ENCODE measurements at regions not wholly inside any gene's neighbourhood (a gene's known extent, or its start where the extent isn't known, plus 50 kb on each side); places are given as distances from the start of the nearest gene placed in this dataset.

DNA sequence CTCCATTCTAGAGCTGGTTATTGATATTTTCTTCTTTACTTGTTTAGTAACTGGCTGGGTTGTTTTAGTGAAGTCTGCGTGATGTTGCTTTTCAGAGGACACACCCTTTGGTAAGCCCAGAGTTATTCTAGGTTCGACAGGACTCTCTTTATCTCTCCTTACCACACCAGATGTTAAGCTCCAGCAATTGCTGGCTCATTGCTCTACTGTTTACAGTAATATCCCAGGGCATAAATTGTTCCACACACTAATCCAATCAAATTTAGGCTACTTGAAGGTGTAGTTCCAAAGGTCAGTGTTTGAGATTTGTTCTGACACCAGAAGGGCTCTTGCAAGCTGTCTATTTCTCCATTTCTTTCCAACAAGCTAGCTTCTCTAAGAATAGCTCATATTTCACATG is 506.6 kb downstream of the NR4A2 start:
- H3K4me3 ChIP-seq (ENCODE audit: low read depth, low read length) = no peak overlapping the region

DNA sequence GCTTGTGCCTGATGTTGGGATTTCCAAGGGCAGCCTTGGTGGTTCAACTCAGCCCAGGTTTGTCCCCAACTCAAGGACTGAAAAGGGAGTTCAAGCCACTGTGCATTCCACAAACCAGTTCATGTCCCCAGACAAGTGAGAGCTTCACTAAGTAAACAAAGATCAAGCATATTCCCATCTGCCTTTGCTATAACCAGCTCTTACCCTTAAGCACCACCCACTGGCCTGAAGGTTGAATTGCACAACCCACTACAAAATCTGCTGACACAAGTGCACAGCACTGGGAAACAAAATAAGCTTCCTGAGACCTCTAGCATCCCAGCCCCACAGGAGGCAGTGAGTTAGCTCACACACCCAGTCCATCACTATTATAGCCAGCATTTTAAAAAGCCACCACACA is 516.7 kb downstream of the NR4A2 start:
- no peak overlapping the region for H3K4me3 ChIP-seq (ENCODE audit: low read depth, low read length)

DNA sequence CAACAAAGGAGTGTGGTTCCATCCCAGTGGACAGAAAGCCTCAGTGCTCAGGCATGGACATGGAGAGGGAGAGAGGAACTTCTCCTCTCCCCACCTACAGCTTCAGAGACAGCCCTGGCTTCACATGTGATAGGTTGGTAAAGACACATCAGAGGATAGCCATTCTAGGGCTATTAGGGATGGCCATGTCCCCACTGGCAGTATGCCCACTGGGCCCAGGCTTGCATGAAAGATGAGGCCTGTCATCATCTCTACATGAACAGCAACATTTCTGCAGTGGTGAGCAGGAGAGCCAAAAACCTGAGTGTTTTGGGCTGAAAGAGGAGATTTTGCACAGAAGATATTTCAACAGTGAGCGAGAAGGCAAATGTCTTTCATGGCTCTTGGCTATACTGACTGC is 517.2 kb downstream of the NR4A2 start:
- no peak overlapping the region for H3K4me3 ChIP-seq (ENCODE audit: low read depth, low read length)

DNA sequence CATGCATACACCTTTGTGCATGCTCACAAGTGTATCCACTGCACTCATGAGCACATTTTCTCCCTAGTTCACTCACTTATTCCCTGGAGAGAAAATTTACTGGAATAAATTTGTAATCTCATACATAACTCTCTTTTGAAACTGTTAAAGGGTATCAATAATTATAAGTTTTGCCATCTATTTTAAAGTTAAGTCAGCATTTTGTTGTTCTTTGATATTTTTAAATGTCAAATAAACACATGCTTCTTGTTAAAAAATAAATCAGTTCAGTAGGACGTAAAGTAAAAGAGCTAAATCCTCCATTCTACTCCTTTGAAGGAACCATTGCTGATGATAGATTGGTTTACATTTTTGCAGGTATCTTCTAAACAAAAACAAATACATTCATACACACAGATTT is 522.1 kb downstream of the NR4A2 start:
- no peak overlapping the region for H3K4me3 ChIP-seq (ENCODE audit: low read depth, low read length)

GRCh38 chr2:155802888-155803287 is 529.6 kb downstream of the NR4A2 start:
- no peak overlapping the region for H3K4me3 ChIP-seq (ENCODE audit: low read depth, low read length)

DNA sequence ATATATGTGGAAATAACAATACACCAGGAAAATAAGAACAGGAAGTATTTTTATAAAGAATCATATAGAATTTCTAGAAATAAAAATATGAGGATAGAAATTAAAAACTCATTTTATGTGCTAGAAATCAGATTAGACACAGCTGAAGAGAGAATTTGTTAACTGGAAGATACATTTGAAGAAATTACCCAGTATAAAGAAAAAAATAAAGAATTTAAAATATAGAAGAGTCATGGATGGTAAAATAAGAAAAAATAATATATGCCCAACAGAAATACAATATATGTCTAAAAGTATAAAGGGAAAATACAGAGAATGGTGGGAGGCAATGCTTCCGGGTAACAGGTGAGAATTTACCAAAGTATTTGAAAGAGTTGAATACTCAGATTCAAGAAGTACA is 539.9 kb downstream of the NR4A2 start:
- no peak overlapping the region for H3K4me3 ChIP-seq (ENCODE audit: low read depth, low read length)

GRCh38 chr2:155770516-155770915 is 562.0 kb downstream of the NR4A2 start:
- no peak overlapping the region for H3K4me3 ChIP-seq (ENCODE audit: low read depth, low read length)

DNA sequence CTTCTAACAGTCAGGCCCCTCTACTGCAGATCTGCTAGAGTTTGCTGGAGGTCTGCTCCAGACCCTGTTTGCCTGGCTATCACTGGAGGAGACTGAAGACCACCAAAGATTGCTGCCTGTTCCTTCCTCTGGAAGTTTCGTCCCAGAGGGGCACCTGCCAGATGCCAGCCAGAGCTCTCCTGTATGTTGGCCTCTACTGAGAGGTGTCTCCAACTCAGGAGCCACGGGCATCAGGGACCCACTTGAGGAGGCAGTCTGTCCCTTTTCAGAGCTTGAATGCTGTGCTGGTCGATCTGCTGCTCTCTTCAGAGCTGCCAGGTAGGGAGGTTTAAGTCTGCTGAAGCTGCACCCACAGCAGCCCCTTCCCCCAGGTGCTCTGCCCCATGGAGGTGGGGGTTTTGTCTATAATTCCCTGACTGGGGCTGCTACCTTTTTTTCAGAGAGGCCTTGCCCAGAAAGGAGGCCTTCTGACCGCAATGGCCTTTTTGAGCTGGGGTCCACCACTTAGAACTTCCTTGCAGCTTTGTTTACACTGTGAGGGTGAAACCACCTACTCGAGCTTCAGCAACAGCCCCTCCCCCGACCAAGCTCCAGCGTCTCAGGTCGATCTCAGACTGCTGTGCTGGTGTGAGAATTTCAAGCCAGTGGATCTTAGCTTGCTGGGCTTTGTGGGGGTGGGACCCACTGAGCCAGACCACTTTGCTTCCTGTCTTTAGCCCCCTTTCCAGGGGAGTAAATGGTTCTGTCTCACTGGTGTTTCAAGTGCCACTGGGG is 566.0 kb downstream of the NR4A2 start:
- H3K4me3 ChIP-seq (ENCODE audit: low read depth, low read length) = no peak overlapping the region

GRCh38 chr2:155755481-155755880 is 577.0 kb downstream of the NR4A2 start:
- H3K4me3 ChIP-seq (ENCODE audit: low read depth, low read length) = no peak overlapping the region

GRCh38 chr2:155748131-155748530 is 584.4 kb downstream of the NR4A2 start:
- no peak overlapping the region for H3K4me3 ChIP-seq (ENCODE audit: low read depth, low read length)

DNA sequence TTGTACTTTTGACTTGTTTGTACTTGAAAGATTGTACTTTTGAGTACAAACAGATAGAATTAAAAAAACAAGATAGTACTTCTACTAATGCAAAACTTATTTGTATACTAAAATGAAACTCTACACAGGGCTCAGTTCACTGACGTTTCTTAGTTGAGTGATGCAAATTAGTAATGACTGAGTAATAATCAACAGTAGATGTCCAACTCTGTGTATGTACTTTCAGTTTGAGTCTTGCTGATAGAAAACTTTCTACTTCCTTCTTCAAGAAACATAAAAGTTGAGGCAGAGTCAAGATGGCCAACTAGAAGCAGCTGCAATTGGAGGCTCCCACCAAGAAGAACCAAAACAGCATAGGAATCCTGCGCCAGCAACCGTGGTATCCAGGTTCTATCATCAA is 585.0 kb downstream of the NR4A2 start:
- H3K4me3 ChIP-seq (ENCODE audit: low read depth, low read length) = no peak overlapping the region

DNA sequence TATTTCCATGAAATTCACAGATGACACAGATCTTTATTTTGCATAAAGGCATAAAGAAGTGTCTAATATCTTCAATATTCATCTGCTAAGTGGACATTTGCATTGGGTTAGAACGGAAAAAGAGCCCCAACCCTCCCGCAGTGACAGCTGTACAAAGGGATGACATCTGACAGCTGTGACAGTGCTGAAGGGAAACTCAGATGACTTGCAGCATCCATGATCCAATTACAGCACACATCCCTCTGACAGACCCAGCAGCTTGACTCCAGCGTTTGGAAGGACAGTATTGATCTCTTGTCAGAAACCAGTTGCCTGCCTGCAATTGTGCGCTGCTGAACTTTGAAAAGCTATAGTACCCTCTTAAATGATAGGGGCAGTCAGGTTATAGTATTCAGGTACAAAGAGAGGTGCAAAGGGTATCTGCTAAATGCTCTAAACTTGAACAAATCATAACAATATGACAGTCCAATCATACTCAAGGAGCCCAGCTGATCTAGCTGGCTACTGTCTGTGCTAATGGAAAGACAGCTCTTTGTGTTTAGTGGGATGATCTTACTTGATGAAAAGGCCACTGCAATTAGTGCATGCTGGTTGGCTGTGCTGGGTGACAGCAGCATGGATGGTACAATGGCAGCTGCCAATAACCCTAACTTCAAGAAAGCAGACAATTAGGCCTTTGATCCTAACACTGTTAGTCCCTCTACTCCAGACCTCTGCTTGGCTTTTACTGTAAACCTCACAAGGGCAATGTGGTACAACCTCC is 599.2 kb downstream of the NR4A2 start:
- no peak overlapping the region for H3K4me3 ChIP-seq (ENCODE audit: low read depth, low read length)

- no peak overlapping the region for H3K4me3 ChIP-seq (ENCODE audit: low read depth, low read length)
Measured at GRCh38 chr2:155730804-155731203, 601.7 kb downstream of the NR4A2 start.

GRCh38 chr2:155727187-155727895 is 605.2 kb downstream of the NR4A2 start:
- no peak overlapping the region for H3K4me3 ChIP-seq (ENCODE audit: low read depth, low read length)

GRCh38 chr2:155722290-155722689 is 610.2 kb downstream of the NR4A2 start:
- no peak overlapping the region for H3K4me3 ChIP-seq (ENCODE audit: low read depth, low read length)

DNA sequence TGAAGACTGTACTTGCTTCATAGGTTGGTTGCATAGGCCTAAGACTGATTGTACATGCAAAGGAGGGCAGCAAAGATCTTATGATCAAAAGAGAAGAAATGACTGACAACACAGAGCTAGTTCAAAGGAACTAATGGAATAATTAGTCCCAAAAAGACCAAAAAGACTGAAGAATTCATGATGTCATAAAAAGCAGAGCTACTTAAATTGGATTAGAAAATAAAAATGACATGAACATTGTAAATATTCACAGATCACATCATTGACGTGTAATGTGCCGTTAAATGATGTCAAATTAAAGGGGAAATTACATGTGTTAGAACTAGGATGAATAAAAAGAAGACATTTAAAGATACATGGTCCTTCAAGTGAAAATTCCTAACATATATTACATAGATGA is 616.8 kb downstream of the NR4A2 start:
- H3K4me3 ChIP-seq (ENCODE audit: low read depth, low read length) = no peak overlapping the region

DNA sequence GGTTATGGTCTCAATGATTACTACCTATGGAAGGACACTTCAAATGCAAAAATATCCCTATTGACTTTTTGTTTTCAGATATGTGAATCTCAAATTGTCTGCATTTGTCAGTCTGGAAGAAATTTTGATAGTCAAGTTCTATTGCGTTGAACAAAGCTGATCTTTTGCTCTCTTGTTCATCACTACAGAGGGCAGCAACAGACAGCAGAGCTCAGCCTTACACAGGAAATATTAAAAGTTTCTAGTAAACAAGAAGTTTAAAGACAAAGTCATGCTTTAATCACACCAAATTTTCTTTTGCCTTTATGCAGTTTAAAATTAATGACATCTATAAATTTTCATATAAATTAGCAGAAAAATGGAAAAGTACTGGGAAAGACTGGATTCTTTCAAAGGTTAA is 617.5 kb downstream of the NR4A2 start:
- no peak overlapping the region for H3K4me3 ChIP-seq (ENCODE audit: low read depth, low read length)

GRCh38 chr2:155708071-155708470 is 624.5 kb downstream of the NR4A2 start:
- no peak overlapping the region for H3K4me3 ChIP-seq (ENCODE audit: low read depth, low read length)

DNA sequence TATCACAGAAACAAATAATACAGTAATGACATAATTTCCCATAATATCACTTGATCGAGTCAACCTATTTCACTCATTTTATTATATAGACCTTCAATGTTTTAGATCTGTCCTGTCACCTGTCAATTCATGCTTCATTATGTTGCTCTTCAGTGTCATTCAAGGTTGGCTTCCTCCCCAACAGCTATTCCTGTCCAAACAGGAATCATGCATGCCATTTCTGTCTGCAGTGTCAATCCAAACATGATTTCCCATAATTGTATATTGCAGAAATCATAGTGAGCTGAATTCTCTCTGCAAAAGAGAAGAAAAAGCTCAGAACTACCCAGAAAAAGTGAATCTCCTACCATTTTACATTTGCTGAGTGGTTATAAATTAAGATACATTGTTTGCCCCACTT is 628.6 kb downstream of the NR4A2 start:
- no peak overlapping the region for H3K4me3 ChIP-seq (ENCODE audit: low read depth, low read length)

DNA sequence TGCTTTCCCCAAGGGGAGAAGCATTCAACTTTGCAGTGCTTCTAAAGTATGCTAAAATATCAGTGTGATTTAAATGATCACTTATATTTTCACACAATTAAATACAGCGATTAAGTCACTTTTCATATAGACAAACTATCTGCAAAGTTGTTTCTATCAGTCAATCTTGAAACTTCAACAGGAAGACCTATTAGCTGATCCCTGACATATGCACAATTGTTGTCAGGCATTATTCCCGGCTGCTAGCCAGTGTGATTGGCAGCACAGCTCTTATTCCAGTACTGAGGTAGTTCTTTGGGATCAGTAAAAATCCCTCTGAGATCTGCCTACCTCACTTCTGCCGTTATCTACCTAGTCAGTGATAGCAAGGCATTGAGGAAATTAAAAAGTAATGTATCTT is 629.5 kb downstream of the NR4A2 start:
- no peak overlapping the region for H3K4me3 ChIP-seq (ENCODE audit: low read depth, low read length)

GRCh38 chr2:155701721-155702120 is 630.8 kb downstream of the NR4A2 start:
- no peak overlapping the region for H3K4me3 ChIP-seq (ENCODE audit: low read depth, low read length)

- no peak overlapping the region for H3K4me3 ChIP-seq (ENCODE audit: low read depth, low read length)
Measured at GRCh38 chr2:155696571-155696970, 636.0 kb downstream of the NR4A2 start.

All from iPS-11a (cell line).